Cardiac muscle cell (in vitro differentiated cells and primary cell): ENCODE measurements at regions not wholly inside any gene's neighbourhood (a gene's known extent, or its start where the extent isn't known, plus 50 kb on each side); places are given as distances from the start of the nearest gene placed in this dataset.

ENCODE experiments used
- DNase-seq, 2 donors: peaks; one replicate each; pipeline versions ENCODE4 v3.0.0 to v3.0.0-alpha.2; 2010 to 2017; ENCODE audit warnings: low read depth in 1 of 2, low spot score in 1 of 2
- H3K27ac ChIP-seq: fragments of 200-600 bp; sonication (generic); 2 replicates; pipeline ENCODE4 v1.5.1; 2016
- H3K27me3 ChIP-seq: fragments of 200-600 bp; sonication (generic); 2 replicates; pipeline ENCODE4 v1.6.0; 2016; ENCODE audit warnings: control low read depth
- H3K36me3 ChIP-seq: fragments of 200-600 bp; sonication (generic); 2 replicates; pipeline ENCODE4 v1.5.1; 2016; ENCODE audit warnings: control low read depth
- H3K4me1 ChIP-seq: fragments of 200-600 bp; sonication (generic); 2 replicates; pipeline ENCODE4 v1.8.1; 2017; ENCODE audit warnings: low read depth, mild to moderate bottlenecking, mixed run types
- H3K4me3 ChIP-seq: fragments of 200-600 bp; sonication (generic); 2 replicates; pipeline ENCODE4 v1.5.1; 2016; ENCODE audit warnings: mild to moderate bottlenecking
- H3K9me3 ChIP-seq: fragments of 200-600 bp; sonication (generic); 2 replicates; pipeline ENCODE4 v1.5.1; 2017; ENCODE audit warnings: low read depth, mild to moderate bottlenecking, control low read depth
- TF ChIP-seq, protein P1 (sequence below): IDR thresholded peaks from 2 replicates; pipeline ENCODE4 v1.5.1; 2012; ENCODE audit warnings: low read depth, mild to moderate bottlenecking, low read length

DNA sequence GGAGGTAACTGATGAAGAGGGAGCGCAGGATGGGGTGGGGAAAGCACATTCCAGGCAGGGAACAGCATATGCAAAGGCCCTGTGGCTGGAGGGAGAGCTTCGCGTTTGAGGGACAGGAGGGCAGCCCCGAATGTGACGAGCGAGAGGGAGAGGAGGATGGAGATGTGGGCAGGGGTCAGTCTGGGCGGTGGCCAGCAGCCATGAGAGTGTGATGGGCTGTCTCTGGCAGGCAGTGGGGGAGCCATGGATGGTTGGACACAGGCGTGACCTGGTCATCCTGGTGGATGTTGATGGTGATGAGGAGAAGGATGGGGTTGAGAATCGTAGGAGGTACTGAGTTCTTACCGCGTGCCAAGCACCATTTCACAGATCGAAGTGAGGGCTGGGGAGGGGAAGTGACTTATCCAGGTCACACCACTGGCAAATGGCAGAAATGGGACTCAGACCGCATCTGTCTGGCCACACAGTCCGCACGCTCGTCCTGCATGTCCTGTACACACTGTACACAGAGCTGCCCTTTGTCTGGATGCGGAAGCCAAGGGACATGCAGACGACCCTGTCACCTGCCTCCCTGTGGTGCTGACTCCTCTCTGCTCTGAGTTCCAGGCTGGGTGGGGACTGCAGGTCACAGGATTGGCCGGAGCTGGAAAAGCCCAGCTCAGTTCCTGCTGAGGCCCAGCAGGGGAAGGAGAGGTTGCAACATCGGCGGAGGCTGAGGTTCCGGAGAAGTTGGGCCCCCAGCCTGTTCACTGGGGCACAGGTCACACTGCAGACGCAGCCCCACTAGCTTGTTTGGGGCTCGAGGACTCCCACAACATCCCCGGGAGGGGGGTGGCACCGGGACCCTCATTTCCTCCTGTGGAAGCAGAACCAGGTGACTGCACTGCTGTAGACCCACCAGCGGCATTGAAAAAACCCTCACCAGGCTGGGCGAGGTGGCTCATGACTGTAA lies 165.6 kb upstream of the IER5L start:
- Histone ChIP-seq H3K4me3 (no peak overlapping the region), H3K36me3 (no peaks in the 10 kb centered on the region), H3K27me3 (no peaks in the 10 kb centered on the region), H3K9me3 (no peaks in the 10 kb centered on the region), H3K27ac (no peak overlapping the region), H3K4me1 (peaks cover 5% of the 10 kb centered on the region)
- DNase-seq: peak in 1 of 2 donors; percentile 75
- TF ChIP-seq, protein P1, sequence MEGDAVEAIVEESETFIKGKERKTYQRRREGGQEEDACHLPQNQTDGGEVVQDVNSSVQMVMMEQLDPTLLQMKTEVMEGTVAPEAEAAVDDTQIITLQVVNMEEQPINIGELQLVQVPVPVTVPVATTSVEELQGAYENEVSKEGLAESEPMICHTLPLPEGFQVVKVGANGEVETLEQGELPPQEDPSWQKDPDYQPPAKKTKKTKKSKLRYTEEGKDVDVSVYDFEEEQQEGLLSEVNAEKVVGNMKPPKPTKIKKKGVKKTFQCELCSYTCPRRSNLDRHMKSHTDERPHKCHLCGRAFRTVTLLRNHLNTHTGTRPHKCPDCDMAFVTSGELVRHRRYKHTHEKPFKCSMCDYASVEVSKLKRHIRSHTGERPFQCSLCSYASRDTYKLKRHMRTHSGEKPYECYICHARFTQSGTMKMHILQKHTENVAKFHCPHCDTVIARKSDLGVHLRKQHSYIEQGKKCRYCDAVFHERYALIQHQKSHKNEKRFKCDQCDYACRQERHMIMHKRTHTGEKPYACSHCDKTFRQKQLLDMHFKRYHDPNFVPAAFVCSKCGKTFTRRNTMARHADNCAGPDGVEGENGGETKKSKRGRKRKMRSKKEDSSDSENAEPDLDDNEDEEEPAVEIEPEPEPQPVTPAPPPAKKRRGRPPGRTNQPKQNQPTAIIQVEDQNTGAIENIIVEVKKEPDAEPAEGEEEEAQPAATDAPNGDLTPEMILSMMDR: peak; percentile 26

DNA sequence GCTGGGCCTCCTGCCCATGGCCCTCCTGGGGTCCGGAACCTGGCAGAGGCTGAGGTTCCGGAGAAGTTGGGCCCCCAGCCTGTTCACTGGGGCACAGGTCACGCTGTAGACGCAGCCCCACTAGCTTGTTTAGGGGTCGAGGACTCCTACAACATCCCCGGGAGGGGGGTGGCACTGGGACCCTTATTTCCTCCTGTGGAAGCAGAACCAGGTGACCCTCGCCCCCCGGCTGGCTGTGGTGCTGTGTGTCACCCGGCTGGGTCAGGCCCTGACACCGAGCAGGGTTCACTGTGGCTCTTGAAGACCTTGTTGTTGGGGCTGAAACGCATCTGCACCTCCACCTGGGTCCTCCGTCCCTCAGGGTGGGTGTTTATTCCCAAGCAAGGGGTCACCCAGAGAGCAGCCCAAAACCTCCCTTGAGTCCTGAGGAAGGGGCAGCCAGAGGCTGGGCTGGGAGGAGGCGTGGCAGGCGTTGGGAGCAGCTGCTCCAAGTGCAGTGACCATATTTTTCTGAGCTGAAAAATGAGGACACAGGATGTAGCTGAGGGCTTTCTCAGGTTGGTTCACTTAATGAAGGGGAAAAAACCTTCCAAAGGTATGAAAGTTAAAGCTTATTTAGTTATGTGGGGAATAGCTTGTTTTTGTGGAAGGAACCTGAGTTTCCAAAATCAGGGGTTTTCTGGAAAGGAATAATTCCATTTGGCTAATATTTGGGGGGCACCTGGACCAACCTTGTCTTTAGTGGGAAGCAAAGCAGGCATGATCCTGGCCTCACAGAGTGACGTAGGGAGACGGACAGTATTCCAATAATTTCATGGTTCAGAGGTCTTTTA lies 164.7 kb upstream of the IER5L start:
- H3K4me1 ChIP-seq: peaks cover 5% of the 10 kb centered on the region
- H3K4me3 ChIP-seq: no peak overlapping the region
- TF ChIP-seq, protein P1: no peak
- no peaks in the 10 kb centered on the region for H3K36me3 ChIP-seq
- no peak for DNase-seq
- H3K27ac ChIP-seq: peak overlapping the region; percentile 56
- H3K27me3 ChIP-seq: no peaks in the 10 kb centered on the region
- H3K9me3 ChIP-seq: no peaks in the 10 kb centered on the region

DNA sequence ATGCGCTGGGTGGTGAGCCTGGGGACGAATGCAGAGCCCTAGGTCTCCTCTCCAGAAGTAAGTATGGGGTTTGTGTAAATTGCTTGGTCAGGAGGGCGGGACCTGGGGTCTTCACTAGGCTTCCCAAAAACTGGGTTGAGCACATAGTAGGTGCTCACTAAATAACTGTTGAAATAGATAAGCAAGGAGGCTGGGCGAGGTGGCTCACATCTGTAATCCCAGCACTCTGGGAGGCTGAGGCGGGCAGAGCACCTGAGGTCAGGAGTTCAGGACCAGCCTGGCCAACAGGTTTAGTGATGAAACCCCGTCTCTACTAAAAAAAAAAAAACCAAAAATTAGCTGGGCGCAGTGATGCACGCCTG lies 163.9 kb upstream of the IER5L start:
- Histone ChIP-seq H3K4me1 (peaks cover 10% of the 10 kb centered on the region), H3K36me3 (no peaks in the 10 kb centered on the region), H3K27ac (no peak overlapping the region)

DNA sequence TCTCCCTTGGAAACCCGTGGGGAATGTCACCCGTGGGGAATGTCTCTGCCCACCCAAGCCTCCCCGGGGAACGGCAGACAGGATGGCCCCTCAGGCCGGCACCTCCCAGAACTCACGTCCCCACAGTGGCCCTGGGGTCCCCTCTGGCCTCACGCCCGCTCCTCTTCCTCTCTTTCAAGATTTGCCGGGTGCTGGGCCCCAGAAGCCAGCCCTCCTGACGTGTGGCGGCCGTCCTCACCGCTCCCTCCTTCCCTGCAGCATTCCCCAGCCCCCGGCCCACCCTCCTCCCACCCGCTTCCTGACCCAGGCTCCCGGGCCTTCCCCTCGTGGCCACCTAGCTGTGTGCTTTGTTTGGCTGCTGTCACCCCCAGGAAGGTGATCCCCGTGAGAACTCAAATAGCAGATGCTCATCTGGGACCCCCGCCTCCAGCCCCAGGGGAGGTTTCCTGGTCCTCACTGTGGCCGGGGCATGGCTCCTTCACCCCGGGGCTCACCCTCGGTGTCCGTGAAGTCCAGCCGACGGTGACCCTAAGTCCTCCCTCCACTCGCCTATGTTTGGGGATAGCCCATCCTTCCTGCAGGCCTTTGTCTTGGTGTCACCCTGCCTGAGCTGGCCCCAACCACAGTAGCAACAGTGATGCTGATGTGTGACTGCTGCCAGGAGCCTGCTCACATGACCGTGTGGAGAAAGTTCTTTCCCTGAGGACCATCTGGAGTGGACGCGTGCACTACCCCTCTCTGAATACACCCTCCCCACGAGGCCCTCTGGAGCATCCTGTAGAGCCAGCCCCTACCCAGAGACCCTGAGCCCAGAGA lies 163.3 kb upstream of the IER5L start:
- TF ChIP-seq, protein P1: no peak
- H3K36me3 ChIP-seq: no peaks in the 10 kb centered on the region
- peaks cover 16% of the 10 kb centered on the region for H3K4me1 ChIP-seq
- no peak for DNase-seq
- H3K27ac ChIP-seq: peak overlapping the region; percentile 50
- no peaks in the 10 kb centered on the region for H3K9me3 ChIP-seq
- H3K27me3 ChIP-seq: no peaks in the 10 kb centered on the region
- no peak overlapping the region for H3K4me3 ChIP-seq

More for the DNA sequence above, 163.9 kb upstream of the IER5L start:
- no peak overlapping the region for H3K4me3 ChIP-seq
- H3K9me3 ChIP-seq: no peaks in the 10 kb centered on the region
- no peak for DNase-seq
- no peaks in the 10 kb centered on the region for H3K27me3 ChIP-seq
- TF ChIP-seq, protein P1: no peak

DNA sequence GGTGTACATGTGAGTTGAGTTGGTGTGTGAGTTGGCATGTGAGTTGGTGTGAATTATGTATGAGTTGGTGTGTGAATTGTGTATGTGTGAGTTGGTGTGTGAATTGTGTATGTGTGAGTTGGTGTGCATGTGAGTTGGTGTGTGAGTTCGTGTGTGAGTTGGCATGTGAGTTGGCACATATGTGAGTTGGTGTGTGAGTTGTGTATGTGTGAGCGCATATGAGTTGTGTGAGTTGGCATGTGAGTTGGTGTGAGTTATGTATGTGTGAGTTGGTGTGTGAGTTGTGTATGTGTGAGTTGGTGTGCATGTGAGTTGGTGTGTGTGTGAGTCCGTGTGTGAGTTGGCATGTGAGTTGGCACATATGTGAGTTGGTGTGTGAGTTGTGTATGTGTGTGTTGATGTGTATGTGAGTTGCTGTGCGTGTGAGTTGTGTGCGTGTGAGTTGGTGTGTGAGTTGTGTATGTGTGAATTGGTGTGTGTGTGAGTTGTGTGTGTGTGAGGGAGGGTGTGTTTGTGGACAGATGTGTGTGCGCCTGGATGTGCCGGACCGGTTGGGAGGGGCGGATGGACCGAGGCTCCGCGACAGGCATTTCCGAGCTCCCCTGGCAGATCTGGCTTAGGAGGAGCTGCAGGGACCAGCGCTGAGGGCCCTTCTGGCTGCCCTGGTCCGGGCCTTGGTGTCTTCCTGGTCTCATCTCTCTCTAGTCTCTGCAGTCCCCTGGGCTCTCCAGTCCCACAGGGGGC lies 162.5 kb upstream of the IER5L start:
- no peaks in the 10 kb centered on the region for H3K9me3 ChIP-seq
- no peaks in the 10 kb centered on the region for H3K27me3 ChIP-seq
- peak in 1 of 2 donors; percentile 28 for DNase-seq
- TF ChIP-seq, protein P1: no peak
- peaks cover 18% of the 10 kb centered on the region for H3K4me1 ChIP-seq
- no peak overlapping the region for H3K4me3 ChIP-seq
- H3K27ac ChIP-seq: peak overlapping the region; percentile 50
- H3K36me3 ChIP-seq: no peaks in the 10 kb centered on the region
